HL-60 (cell line): ENCODE measurements at regions not wholly inside any gene's neighbourhood (a gene's known extent, or its start where the extent isn't known, plus 50 kb on each side); places are given as distances from the start of the nearest gene placed in this dataset.

ENCODE experiments used
- DNase-seq, 2 experiments: peaks; one replicate each; pipeline ENCODE4 v3.0.0-alpha.2; 2010 to 2020; ENCODE audit warnings: low read depth in 1 of 2, low spot score in 1 of 2
- H3K27ac ChIP-seq: fragments of 250-450 bp; sonication (Bioruptor Pico); replicated peaks from 2 replicates; pipeline ENCODE4 v1.5.1; 2020; ENCODE audit warnings: mild to moderate bottlenecking, moderate library complexity
- H3K27me3 ChIP-seq: fragments of 250-450 bp; sonication (Bioruptor Pico); 2 replicates; pipeline ENCODE4 v1.5.1; 2021; ENCODE audit warnings: mild to moderate bottlenecking, moderate library complexity; ENCODE audit not compliant: insufficient read depth, poor library complexity, severe bottlenecking
- H3K4me3 ChIP-seq: replicated peaks from 2 replicates; pipeline ENCODE4 v1.5.1; 2011; ENCODE audit warnings: mild to moderate bottlenecking, control low read depth, low read length; ENCODE audit not compliant: insufficient read depth
- CTCF ChIP-seq: IDR thresholded peaks from one replicate; pipeline ENCODE4 v1.5.1; 2011; ENCODE audit warnings: low read length, control low read depth, inconsistent platforms; ENCODE audit not compliant: insufficient read depth
- GABPA ChIP-seq: IDR thresholded peaks from 2 replicates; pipeline ENCODE4 v1.6.1; 2012; ENCODE audit warnings: low read depth
- POLR2AphosphoS5 ChIP-seq: IDR thresholded peaks from 2 replicates; pipeline ENCODE4 v1.6.1; 2012; ENCODE audit warnings: low read depth
- REST ChIP-seq: IDR thresholded peaks from 2 replicates; pipeline ENCODE4 v1.6.1; 2012; ENCODE audit warnings: low read depth; ENCODE audit not compliant: insufficient replicate concordance
- SPI1 ChIP-seq: IDR thresholded peaks from 2 replicates; pipeline ENCODE4 v1.6.1; 2012; ENCODE audit warnings: low read depth, mild to moderate bottlenecking, borderline replicate concordance

- no peak overlapping the region for H3K4me3 ChIP-seq
- TF ChIP-seq CTCF (no peak), GABPA (no peak), POLR2AphosphoS5 (no peak), REST (no peak), SPI1 (no peak)
- no peak for DNase-seq
- no peaks in the 10 kb centered on the region for H3K27me3 ChIP-seq
- H3K27ac ChIP-seq: no peak overlapping the region
Measured at GRCh38 chr7:33738260-33738935, 166.9 kb upstream of the BMPER start.

- Histone ChIP-seq H3K27me3 (no peaks in the 10 kb centered on the region), H3K27ac (no peak overlapping the region), H3K4me3 (no peak overlapping the region)
- DNase-seq: no peak
- no peak for TF ChIP-seq SPI1
- no peak for TF ChIP-seq GABPA
- no peak for TF ChIP-seq POLR2AphosphoS5
- TF ChIP-seq CTCF: no peak
- no peak for TF ChIP-seq REST
Measured at GRCh38 chr7:33739286-33739685, 166.1 kb upstream of the BMPER start.

GRCh38 chr7:33742521-33742920, 162.8 kb upstream of the BMPER start:
- no peak overlapping the region for H3K4me3 ChIP-seq
- no peak for DNase-seq
- no peak for TF ChIP-seq CTCF
- TF ChIP-seq POLR2AphosphoS5: no peak
- no peak for TF ChIP-seq REST
- TF ChIP-seq SPI1: no peak
- no peaks in the 10 kb centered on the region for H3K27me3 ChIP-seq
- H3K27ac ChIP-seq: no peak overlapping the region
